Epithelial cell of proximal tubule (primary cell): ENCODE measurements at regions not wholly inside any gene's neighbourhood (a gene's known extent, or its start where the extent isn't known, plus 50 kb on each side); places are given as distances from the start of the nearest gene placed in this dataset.

Experiments
- DNase-seq: peaks from one replicate; pipeline ENCODE4 v3.0.0-alpha.2; 2011; ENCODE audit warnings: low read depth
- H3K4me3 ChIP-seq: 2 replicates; pipeline ENCODE4 v1.5.1; 2011; ENCODE audit warnings: low read depth, mild to moderate bottlenecking, low read length
- CTCF ChIP-seq: conservative IDR thresholded peaks from 2 replicates; pipeline ENCODE4 v1.5.1; 2012; ENCODE audit warnings: low read depth, mild to moderate bottlenecking, low read length

DNA sequence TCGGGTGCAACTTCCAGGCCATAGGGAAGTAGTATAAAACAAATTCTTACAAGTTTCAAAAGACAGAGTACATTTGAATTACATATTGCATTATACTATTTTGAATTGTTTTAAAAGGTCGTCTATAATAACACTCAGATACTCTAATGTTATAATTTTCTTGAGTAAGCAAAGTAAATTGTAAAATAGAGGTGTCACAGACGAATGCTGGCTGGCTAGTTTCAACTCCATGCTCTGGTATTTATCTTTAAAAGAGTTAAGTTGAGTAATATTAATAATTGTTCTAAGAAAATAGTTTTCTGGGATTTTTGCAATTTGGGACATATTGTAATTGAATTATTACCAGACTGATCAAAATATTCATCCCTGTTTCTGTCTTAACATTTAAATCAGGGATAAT, 764.9 kb downstream of the TECRL start:
- no peak overlapping the region for H3K4me3 ChIP-seq
- no peak for DNase-seq
- TF ChIP-seq CTCF, result no peak

DNA sequence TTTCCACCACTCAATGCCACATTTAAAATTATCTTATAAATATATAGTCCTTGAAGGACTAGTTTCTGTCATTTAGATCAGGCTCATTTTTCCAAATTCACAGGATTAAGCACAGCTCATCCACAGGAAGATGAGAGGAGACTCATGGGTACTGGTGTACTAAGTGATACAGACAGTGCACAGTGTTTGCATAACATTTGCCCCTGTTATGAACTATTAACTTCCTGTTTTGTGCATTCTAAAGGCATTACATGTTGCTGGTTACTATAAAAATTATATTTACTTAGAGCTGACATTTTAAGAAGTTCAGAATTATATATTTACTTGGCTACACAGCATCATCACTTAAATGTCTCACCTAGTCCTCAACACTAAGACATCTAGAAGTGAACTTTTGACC, 772.0 kb downstream of the TECRL start:
- DNase-seq, result no peak
- TF ChIP-seq CTCF, result no peak
- no peak overlapping the region for H3K4me3 ChIP-seq

GRCh38 chr4:63632858-63633257, 776.4 kb downstream of the TECRL start:
- no peak for DNase-seq
- TF ChIP-seq CTCF, result no peak
- H3K4me3 ChIP-seq, result no peak overlapping the region

DNA sequence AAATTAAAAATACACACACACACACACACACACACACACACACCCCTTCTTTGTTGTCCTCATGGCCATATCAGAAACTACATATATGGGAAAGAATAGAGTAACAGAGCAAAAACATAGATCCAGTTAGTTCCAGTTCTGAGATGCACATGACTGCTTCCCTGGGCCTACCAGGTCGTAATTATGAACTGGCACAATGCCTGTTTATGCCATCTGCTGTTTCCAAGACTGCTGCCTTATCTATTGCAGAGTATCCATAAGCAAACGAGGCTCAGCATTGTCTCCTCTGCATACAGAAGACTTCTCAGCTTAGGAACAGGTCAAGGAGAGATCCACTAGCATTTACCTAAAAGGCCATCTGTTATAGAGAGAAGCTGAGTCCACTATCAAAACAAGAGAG, 789.0 kb downstream of the TECRL start:
- no peak for TF ChIP-seq CTCF
- DNase-seq, result no peak
- H3K4me3 ChIP-seq, result no peak overlapping the region

GRCh38 chr4:63619771-63620170, 789.5 kb downstream of the TECRL start:
- no peak overlapping the region for H3K4me3 ChIP-seq
- no peak for DNase-seq
- no peak for TF ChIP-seq CTCF

- no peak for TF ChIP-seq CTCF
- no peak overlapping the region for H3K4me3 ChIP-seq
- DNase-seq, result no peak
Measured at GRCh38 chr4:63618883-63619718, 790.1 kb downstream of the TECRL start.
